Parathyroid adenoma (tissue), 2 donors: ENCODE measurements at regions not wholly inside any gene's neighbourhood (a gene's known extent, or its start where the extent isn't known, plus 50 kb on each side); places are given as distances from the start of the nearest gene placed in this dataset.

Experiments used
- H2AFZ ChIP-seq: fragments of 300-600 bp; sonication (generic); one replicate; pipeline ENCODE4 v1.7.0; 2017; ENCODE audit warnings: antibody characterized with exemption, mild to moderate bottlenecking
- H3K27ac ChIP-seq: fragments of 300-600 bp; sonication (generic); one replicate; pipeline ENCODE4 v1.7.0; 2017
- H3K27me3 ChIP-seq: fragments of 300-600 bp; sonication (generic); one replicate; pipeline ENCODE4 v1.7.0; 2017; ENCODE audit warnings: low read length; ENCODE audit not compliant: control insufficient read depth, insufficient read depth
- H3K36me3 ChIP-seq: fragments of 300-600 bp; sonication (generic); one replicate; pipeline ENCODE4 v1.7.0; 2017; ENCODE audit warnings: low read length; ENCODE audit not compliant: control insufficient read depth, insufficient read depth
- H3K4me1 ChIP-seq: fragments of 300-600 bp; sonication (generic); one replicate; pipeline ENCODE4 v1.7.0; 2017; ENCODE audit warnings: control low read depth
- H3K4me2 ChIP-seq: fragments of 300-600 bp; sonication (generic); one replicate; pipeline ENCODE4 v1.7.0; 2017; ENCODE audit warnings: low read length
- H3K4me3 ChIP-seq: fragments of 300-600 bp; sonication (generic); one replicate; pipeline ENCODE4 v1.7.0; 2017; ENCODE audit warnings: low read depth, low read length
- H3K79me2 ChIP-seq: fragments of 300-600 bp; sonication (generic); one replicate; pipeline ENCODE4 v1.7.0; 2017; ENCODE audit warnings: control low read depth
- H3K9ac ChIP-seq: fragments of 300-600 bp; sonication (generic); one replicate; pipeline ENCODE4 v1.7.0; 2017; ENCODE audit warnings: mild to moderate bottlenecking
- H3K9me3 ChIP-seq: fragments of 300-600 bp; sonication (generic); one replicate; pipeline ENCODE4 v1.7.0; 2017; ENCODE audit warnings: low read length; ENCODE audit not compliant: control insufficient read depth
- TF ChIP-seq, protein P1 (sequence below): fragments of 300-600 bp; sonication (generic); IDR thresholded peaks from one replicate; pipeline ENCODE4 v1.7.0; 2017; ENCODE audit warnings: antibody characterized with exemption, mild to moderate bottlenecking
- donor health status: primary hyperparathyroidism.

DNA sequence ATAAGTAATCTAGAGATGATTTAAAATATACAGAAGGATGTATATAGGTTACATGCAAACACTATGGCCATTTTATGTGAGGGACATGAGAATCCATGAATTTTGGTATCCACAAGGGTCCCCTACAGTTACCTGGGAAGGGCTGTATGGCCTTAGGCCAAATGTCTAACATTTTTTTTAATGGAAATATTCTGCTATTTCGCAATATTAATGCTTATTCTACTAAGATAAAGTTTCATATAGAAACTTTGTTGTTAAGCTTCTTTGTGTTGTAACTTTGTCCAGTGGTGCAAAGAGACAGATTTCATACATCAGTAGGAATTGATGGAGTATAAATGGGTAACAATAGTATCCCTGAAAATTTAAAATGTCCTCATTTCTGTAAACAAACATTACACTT lies 233.4 kb upstream of the THBS1 start:
- Histone ChIP-seq H3K4me2 (no peak overlapping the region), H3K4me1 (no peaks in the 10 kb centered on the region), H3K79me2 (no peaks in the 10 kb centered on the region), H3K9ac (no peak overlapping the region), H2AFZ (no peak overlapping the region), H3K9me3 (no peaks in the 10 kb centered on the region), H3K4me3 (no peak overlapping the region), H3K27me3 (no peaks in the 10 kb centered on the region), H3K36me3 (no peaks in the 10 kb centered on the region), H3K27ac (no peak overlapping the region)
- TF ChIP-seq, protein P1, sequence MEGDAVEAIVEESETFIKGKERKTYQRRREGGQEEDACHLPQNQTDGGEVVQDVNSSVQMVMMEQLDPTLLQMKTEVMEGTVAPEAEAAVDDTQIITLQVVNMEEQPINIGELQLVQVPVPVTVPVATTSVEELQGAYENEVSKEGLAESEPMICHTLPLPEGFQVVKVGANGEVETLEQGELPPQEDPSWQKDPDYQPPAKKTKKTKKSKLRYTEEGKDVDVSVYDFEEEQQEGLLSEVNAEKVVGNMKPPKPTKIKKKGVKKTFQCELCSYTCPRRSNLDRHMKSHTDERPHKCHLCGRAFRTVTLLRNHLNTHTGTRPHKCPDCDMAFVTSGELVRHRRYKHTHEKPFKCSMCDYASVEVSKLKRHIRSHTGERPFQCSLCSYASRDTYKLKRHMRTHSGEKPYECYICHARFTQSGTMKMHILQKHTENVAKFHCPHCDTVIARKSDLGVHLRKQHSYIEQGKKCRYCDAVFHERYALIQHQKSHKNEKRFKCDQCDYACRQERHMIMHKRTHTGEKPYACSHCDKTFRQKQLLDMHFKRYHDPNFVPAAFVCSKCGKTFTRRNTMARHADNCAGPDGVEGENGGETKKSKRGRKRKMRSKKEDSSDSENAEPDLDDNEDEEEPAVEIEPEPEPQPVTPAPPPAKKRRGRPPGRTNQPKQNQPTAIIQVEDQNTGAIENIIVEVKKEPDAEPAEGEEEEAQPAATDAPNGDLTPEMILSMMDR: no peak

DNA sequence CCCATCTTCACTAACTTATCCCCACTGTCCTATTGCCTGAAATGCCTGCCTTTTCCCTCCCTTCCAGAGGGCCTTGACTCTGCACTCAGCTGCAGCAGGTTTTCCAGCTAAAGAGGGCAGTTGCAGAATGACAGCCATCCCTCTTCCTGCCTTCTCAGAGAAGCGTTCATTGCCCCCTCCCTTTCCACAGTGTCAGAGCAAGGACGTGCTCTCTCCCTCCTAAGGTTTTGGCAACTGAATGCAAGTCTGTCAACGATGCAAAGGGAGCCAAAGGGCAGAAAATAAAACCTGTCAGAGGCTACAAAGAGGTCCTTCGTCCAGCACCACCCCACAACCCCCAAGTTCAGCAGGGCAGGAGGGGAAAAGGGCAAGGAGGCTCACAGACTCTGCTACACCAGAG lies 230.1 kb upstream of the THBS1 start:
- no peaks in the 10 kb centered on the region for H3K27me3 ChIP-seq
- no peaks in the 10 kb centered on the region for H3K4me1 ChIP-seq
- H3K27ac ChIP-seq: no peak overlapping the region
- no peaks in the 10 kb centered on the region for H3K9me3 ChIP-seq
- H3K79me2 ChIP-seq: no peaks in the 10 kb centered on the region
- H3K36me3 ChIP-seq: no peaks in the 10 kb centered on the region
- H3K9ac ChIP-seq: no peak overlapping the region
- H3K4me3 ChIP-seq: no peak overlapping the region
- TF ChIP-seq, protein P1: no peak
- no peak overlapping the region for H2AFZ ChIP-seq
- H3K4me2 ChIP-seq: no peak overlapping the region

GRCh38 chr15:39354189-39354588 lies 226.7 kb upstream of the THBS1 start:
- no peaks in the 10 kb centered on the region for H3K79me2 ChIP-seq
- no peaks in the 10 kb centered on the region for H3K36me3 ChIP-seq
- H3K9ac ChIP-seq: no peak overlapping the region
- no peak overlapping the region for H2AFZ ChIP-seq
- H3K4me1 ChIP-seq: no peaks in the 10 kb centered on the region
- TF ChIP-seq, protein P1: no peak
- no peaks in the 10 kb centered on the region for H3K27me3 ChIP-seq
- no peak overlapping the region for H3K4me2 ChIP-seq
- H3K27ac ChIP-seq: no peak overlapping the region
- no peaks in the 10 kb centered on the region for H3K9me3 ChIP-seq
- H3K4me3 ChIP-seq: no peak overlapping the region

DNA sequence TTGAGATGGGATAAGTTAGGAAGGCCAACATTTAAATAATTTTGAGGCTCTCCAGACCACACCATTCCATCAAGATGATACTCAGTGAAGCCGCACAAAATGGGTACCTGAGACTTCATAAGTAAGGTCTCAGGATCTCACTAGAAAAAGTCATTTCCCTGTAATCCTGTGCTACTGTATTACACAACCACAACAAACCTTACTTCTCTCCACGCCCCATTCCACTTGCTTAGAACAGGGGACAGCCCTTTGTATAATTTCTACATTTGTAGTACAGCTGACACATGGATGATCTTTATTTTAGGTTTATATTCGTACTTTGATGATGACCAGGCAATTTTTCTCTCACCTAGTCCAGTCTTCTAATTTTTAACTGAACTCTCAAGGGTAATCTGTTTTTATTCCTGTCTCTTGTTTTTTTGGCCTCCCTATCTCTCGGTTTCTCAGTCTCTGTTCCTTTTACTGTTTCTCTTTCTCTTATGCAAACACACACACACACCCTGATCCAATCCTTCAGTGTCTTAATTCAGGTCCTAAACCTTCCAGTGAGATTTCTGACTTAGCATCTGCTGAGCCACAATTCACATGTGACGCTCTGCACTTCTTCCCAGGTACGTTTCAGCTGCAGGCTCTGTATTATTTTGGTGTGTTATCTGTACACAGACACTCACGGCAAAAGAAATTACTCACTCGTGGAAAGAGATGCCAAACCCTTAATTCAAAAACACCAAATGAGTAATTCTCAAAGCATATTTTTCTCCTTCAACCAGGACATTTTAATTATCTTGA lies 223.2 kb upstream of the THBS1 start:
- H3K36me3 ChIP-seq: no peaks in the 10 kb centered on the region
- no peak overlapping the region for H3K4me3 ChIP-seq
- TF ChIP-seq, protein P1: no peak

More for the DNA sequence above, 223.2 kb upstream of the THBS1 start:
- H3K4me1 ChIP-seq: no peaks in the 10 kb centered on the region
- no peaks in the 10 kb centered on the region for H3K27me3 ChIP-seq
- H3K79me2 ChIP-seq: no peaks in the 10 kb centered on the region
- no peak overlapping the region for H2AFZ ChIP-seq
- no peaks in the 10 kb centered on the region for H3K9me3 ChIP-seq
- H3K9ac ChIP-seq: no peak overlapping the region
- no peak overlapping the region for H3K4me2 ChIP-seq
- H3K27ac ChIP-seq: no peak overlapping the region
